ENCODE measurements at regions not wholly inside any gene's neighbourhood (a gene's known extent, or its start where the extent isn't known, plus 50 kb on each side); places are given as distances from the start of the nearest gene placed in this dataset.

- no peak for DNase-seq
- Histone ChIP-seq H3K27ac (ENCODE audit: insufficient read depth, low read length, poor library complexity, severe bottlenecking) (no peak overlapping the region), H3K9me3 (ENCODE audit: control insufficient read depth, low read length) (no peaks in the 10 kb centered on the region), H3K36me3 (ENCODE audit: control insufficient read depth, insufficient read depth, low read length) (no peaks in the 10 kb centered on the region), H3K4me3 (ENCODE audit: insufficient read depth, low read depth, low read length, poor library complexity, severe bottlenecking) (no peak overlapping the region), H3K27me3 (replicated peaks; ENCODE audit: control insufficient read depth, insufficient read depth, low read length, poor library complexity, severe bottlenecking) (no peaks in the 10 kb centered on the region), H3K4me1 (ENCODE audit: control insufficient read depth, insufficient read depth, low read length, poor library complexity, severe bottlenecking) (no peaks in the 10 kb centered on the region)
Measured at GRCh38 chr14:53896726-53897125, 59.9 kb downstream of the BMP4 start.

DNA sequence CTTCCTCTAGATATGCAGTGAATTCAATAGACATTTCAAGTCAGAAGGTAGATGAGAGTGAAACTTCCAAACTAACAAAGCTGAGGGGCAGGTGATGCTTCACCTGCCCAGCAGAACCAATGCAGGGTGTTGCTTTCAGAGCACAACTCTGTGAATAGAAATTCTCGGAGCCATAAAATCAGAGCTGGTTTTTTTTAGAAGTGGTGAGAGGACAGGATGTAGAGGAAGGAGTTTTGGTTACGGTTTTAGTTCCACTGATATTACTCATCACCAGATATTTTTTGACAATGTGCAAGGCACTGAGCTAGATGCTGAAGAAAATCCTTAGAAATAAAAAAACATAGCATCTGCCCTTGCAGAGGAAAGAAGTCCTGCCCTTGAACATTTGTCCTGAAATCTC lies 62.2 kb downstream of the BMP4 start:
- H3K4me3 ChIP-seq (ENCODE audit: insufficient read depth, low read depth, low read length, poor library complexity, severe bottlenecking), result no peak overlapping the region
- H3K27ac ChIP-seq (ENCODE audit: insufficient read depth, low read length, poor library complexity, severe bottlenecking), result no peak overlapping the region
- DNase-seq, result no peak
- no peaks in the 10 kb centered on the region for H3K36me3 ChIP-seq (ENCODE audit: control insufficient read depth, insufficient read depth, low read length)
- H3K4me1 ChIP-seq (ENCODE audit: control insufficient read depth, insufficient read depth, low read length, poor library complexity, severe bottlenecking), result no peaks in the 10 kb centered on the region
- H3K27me3 ChIP-seq (replicated peaks; ENCODE audit: control insufficient read depth, insufficient read depth, low read length, poor library complexity, severe bottlenecking), result no peaks in the 10 kb centered on the region
- H3K9me3 ChIP-seq (ENCODE audit: control insufficient read depth, low read length), result no peaks in the 10 kb centered on the region

- no peak overlapping the region for H3K27ac ChIP-seq (ENCODE audit: insufficient read depth, low read length, poor library complexity, severe bottlenecking)
- no peak for DNase-seq
- no peaks in the 10 kb centered on the region for H3K4me1 ChIP-seq (ENCODE audit: control insufficient read depth, insufficient read depth, low read length, poor library complexity, severe bottlenecking)
- H3K4me3 ChIP-seq (ENCODE audit: insufficient read depth, low read depth, low read length, poor library complexity, severe bottlenecking), result no peak overlapping the region
- H3K27me3 ChIP-seq (replicated peaks; ENCODE audit: control insufficient read depth, insufficient read depth, low read length, poor library complexity, severe bottlenecking), result no peaks in the 10 kb centered on the region
- no peaks in the 10 kb centered on the region for H3K9me3 ChIP-seq (ENCODE audit: control insufficient read depth, low read length)
- no peaks in the 10 kb centered on the region for H3K36me3 ChIP-seq (ENCODE audit: control insufficient read depth, insufficient read depth, low read length)
Measured at GRCh38 chr14:53893374-53893773, 63.3 kb downstream of the BMP4 start.

- Histone ChIP-seq H3K27me3 (replicated peaks; ENCODE audit: control insufficient read depth, insufficient read depth, low read length, poor library complexity, severe bottlenecking) (no peaks in the 10 kb centered on the region), H3K4me1 (ENCODE audit: control insufficient read depth, insufficient read depth, low read length, poor library complexity, severe bottlenecking) (no peaks in the 10 kb centered on the region), H3K36me3 (ENCODE audit: control insufficient read depth, insufficient read depth, low read length) (no peaks in the 10 kb centered on the region), H3K27ac (ENCODE audit: insufficient read depth, low read length, poor library complexity, severe bottlenecking) (no peak overlapping the region), H3K4me3 (ENCODE audit: insufficient read depth, low read depth, low read length, poor library complexity, severe bottlenecking) (no peak overlapping the region), H3K9me3 (ENCODE audit: control insufficient read depth, low read length) (no peaks in the 10 kb centered on the region)
- no peak for DNase-seq
Measured at GRCh38 chr14:53890611-53891101, 66.0 kb downstream of the BMP4 start.

- H3K27ac ChIP-seq (ENCODE audit: insufficient read depth, low read length, poor library complexity, severe bottlenecking), result no peak overlapping the region
- H3K36me3 ChIP-seq (ENCODE audit: control insufficient read depth, insufficient read depth, low read length), result no peaks in the 10 kb centered on the region
- H3K4me3 ChIP-seq (ENCODE audit: insufficient read depth, low read depth, low read length, poor library complexity, severe bottlenecking), result no peak overlapping the region
- DNase-seq, result no peak
- H3K27me3 ChIP-seq (replicated peaks; ENCODE audit: control insufficient read depth, insufficient read depth, low read length, poor library complexity, severe bottlenecking), result no peaks in the 10 kb centered on the region
- H3K9me3 ChIP-seq (ENCODE audit: control insufficient read depth, low read length), result no peaks in the 10 kb centered on the region
- no peaks in the 10 kb centered on the region for H3K4me1 ChIP-seq (ENCODE audit: control insufficient read depth, insufficient read depth, low read length, poor library complexity, severe bottlenecking)
Measured at GRCh38 chr14:53888535-53889386, 67.9 kb downstream of the BMP4 start.

DNA sequence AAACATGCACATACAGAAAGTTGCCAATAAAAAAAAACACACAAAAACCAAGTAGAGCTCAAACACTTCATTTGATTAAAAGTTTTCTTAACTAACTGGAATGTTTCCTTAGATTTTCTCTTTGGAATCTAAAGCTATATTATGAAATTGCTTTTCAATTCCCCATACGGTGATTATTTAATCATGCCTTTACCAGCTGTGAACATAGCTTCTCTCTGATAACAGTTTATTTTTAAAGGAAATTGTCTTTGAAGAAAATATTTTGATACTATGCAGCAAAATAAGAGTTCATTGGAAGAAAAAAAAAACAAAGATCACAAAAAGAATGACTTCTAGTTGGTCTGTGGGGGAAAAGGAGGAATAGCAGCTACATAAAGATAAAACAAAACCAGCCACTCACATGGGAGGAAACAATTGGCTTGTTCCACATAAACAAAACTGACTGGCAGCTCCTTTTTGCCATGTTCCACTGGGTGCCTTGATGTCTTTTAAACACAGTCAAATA lies 71.4 kb downstream of the BMP4 start:
- no peaks in the 10 kb centered on the region for H3K27me3 ChIP-seq (replicated peaks; ENCODE audit: control insufficient read depth, insufficient read depth, low read length, poor library complexity, severe bottlenecking)
- DNase-seq, result no peak
- H3K27ac ChIP-seq (ENCODE audit: insufficient read depth, low read length, poor library complexity, severe bottlenecking), result no peak overlapping the region
- H3K4me1 ChIP-seq (ENCODE audit: control insufficient read depth, insufficient read depth, low read length, poor library complexity, severe bottlenecking), result no peaks in the 10 kb centered on the region
- H3K9me3 ChIP-seq (ENCODE audit: control insufficient read depth, low read length), result no peaks in the 10 kb centered on the region
- H3K36me3 ChIP-seq (ENCODE audit: control insufficient read depth, insufficient read depth, low read length), result no peaks in the 10 kb centered on the region
- H3K4me3 ChIP-seq (ENCODE audit: insufficient read depth, low read depth, low read length, poor library complexity, severe bottlenecking), result no peak overlapping the region

DNA sequence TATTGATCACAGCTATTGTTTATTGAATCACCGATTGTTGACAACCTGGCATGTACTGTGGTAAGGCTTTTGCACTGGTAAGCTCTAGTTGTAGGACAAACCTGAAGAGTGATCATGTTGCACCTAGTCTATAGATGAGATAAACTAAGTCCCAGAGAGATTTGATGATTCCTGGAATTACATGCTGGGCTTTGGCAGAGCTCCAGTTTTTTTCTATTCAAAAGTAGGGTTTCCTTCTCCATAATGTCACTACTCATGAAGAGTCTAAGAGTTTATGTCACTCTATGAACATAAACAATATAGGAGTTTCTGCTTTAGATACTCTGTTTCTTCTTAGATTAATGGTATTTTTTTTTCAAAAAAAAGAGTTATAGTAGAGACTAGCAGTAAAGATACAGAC lies 72.0 kb downstream of the BMP4 start:
- no peak overlapping the region for H3K27ac ChIP-seq (ENCODE audit: insufficient read depth, low read length, poor library complexity, severe bottlenecking)
- H3K9me3 ChIP-seq (ENCODE audit: control insufficient read depth, low read length), result no peaks in the 10 kb centered on the region
- no peak overlapping the region for H3K4me3 ChIP-seq (ENCODE audit: insufficient read depth, low read depth, low read length, poor library complexity, severe bottlenecking)
- H3K4me1 ChIP-seq (ENCODE audit: control insufficient read depth, insufficient read depth, low read length, poor library complexity, severe bottlenecking), result no peaks in the 10 kb centered on the region
- no peaks in the 10 kb centered on the region for H3K36me3 ChIP-seq (ENCODE audit: control insufficient read depth, insufficient read depth, low read length)
- H3K27me3 ChIP-seq (replicated peaks; ENCODE audit: control insufficient read depth, insufficient read depth, low read length, poor library complexity, severe bottlenecking), result no peaks in the 10 kb centered on the region
- no peak for DNase-seq

GRCh38 chr14:53883739-53884138 lies 72.9 kb downstream of the BMP4 start:
- Histone ChIP-seq H3K4me1 (ENCODE audit: control insufficient read depth, insufficient read depth, low read length, poor library complexity, severe bottlenecking) (no peaks in the 10 kb centered on the region), H3K27me3 (replicated peaks; ENCODE audit: control insufficient read depth, insufficient read depth, low read length, poor library complexity, severe bottlenecking) (no peaks in the 10 kb centered on the region), H3K4me3 (ENCODE audit: insufficient read depth, low read depth, low read length, poor library complexity, severe bottlenecking) (no peak overlapping the region), H3K9me3 (ENCODE audit: control insufficient read depth, low read length) (no peaks in the 10 kb centered on the region), H3K36me3 (ENCODE audit: control insufficient read depth, insufficient read depth, low read length) (no peaks in the 10 kb centered on the region), H3K27ac (ENCODE audit: insufficient read depth, low read length, poor library complexity, severe bottlenecking) (no peak overlapping the region)
- DNase-seq, result no peak

- Histone ChIP-seq H3K27ac (ENCODE audit: insufficient read depth, low read length, poor library complexity, severe bottlenecking) (no peak overlapping the region), H3K27me3 (replicated peaks; ENCODE audit: control insufficient read depth, insufficient read depth, low read length, poor library complexity, severe bottlenecking) (no peaks in the 10 kb centered on the region), H3K36me3 (ENCODE audit: control insufficient read depth, insufficient read depth, low read length) (no peaks in the 10 kb centered on the region), H3K9me3 (ENCODE audit: control insufficient read depth, low read length) (no peaks in the 10 kb centered on the region), H3K4me3 (ENCODE audit: insufficient read depth, low read depth, low read length, poor library complexity, severe bottlenecking) (no peak overlapping the region), H3K4me1 (ENCODE audit: control insufficient read depth, insufficient read depth, low read length, poor library complexity, severe bottlenecking) (no peaks in the 10 kb centered on the region)
- no peak for DNase-seq
Measured at GRCh38 chr14:53882684-53883083, 73.9 kb downstream of the BMP4 start.

GRCh38 chr14:53881921-53882320 lies 74.7 kb downstream of the BMP4 start:
- H3K9me3 ChIP-seq (ENCODE audit: control insufficient read depth, low read length), result no peaks in the 10 kb centered on the region

More at GRCh38 chr14:53881921-53882320, 74.7 kb downstream of the BMP4 start:
- no peaks in the 10 kb centered on the region for H3K36me3 ChIP-seq (ENCODE audit: control insufficient read depth, insufficient read depth, low read length)
- H3K27ac ChIP-seq (ENCODE audit: insufficient read depth, low read length, poor library complexity, severe bottlenecking), result no peak overlapping the region
- H3K4me3 ChIP-seq (ENCODE audit: insufficient read depth, low read depth, low read length, poor library complexity, severe bottlenecking), result no peak overlapping the region
- no peaks in the 10 kb centered on the region for H3K4me1 ChIP-seq (ENCODE audit: control insufficient read depth, insufficient read depth, low read length, poor library complexity, severe bottlenecking)
- no peak for DNase-seq
- H3K27me3 ChIP-seq (replicated peaks; ENCODE audit: control insufficient read depth, insufficient read depth, low read length, poor library complexity, severe bottlenecking), result no peaks in the 10 kb centered on the region

Data from effector memory CD4-positive, alpha-beta T cell (primary cell).